ENCODE measurements at regions not wholly inside any gene's neighbourhood (a gene's known extent, or its start where the extent isn't known, plus 50 kb on each side); places are given as distances from the start of the nearest gene placed in this dataset.
"Not testable (repeated sequence)": the region's sequence is repeated elsewhere in the genome, so short reads cannot be mapped to it uniquely, and the experiment has no call there.

- DNase-seq (ENCODE audit: low read depth in 3 of 3, low spot score in 1 of 3): no peak
These were observed 526.7 kb upstream of the ADAMTS16 start for GRCh38 chr5:4613440-4613839.

DNA sequence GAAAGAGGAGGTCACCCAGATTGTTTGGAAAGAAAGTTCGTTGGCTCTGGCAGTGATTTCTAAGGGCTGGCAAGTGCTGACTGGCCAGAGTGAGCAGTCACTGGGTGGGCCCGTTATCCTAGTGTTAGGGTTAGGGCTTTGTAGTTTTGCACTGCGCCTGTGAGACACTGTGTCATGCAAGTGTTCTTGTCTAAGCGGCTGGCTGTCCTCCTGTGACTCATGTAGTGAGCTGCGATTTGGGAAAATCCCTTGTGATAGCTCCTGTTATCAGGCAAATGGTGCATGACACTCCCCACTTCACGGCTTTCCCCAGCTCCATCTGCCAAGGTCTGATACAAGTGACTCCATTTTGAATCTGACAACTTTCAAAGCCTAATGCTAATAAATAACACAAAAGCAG lies 526.0 kb upstream of the ADAMTS16 start:
- no peak for DNase-seq (ENCODE audit: low read depth in 3 of 3, low spot score in 1 of 3)

GRCh38 chr5:4615369-4615768 lies 524.8 kb upstream of the ADAMTS16 start:
- DNase-seq (ENCODE audit: low read depth in 3 of 3, low spot score in 1 of 3): not testable (repeated sequence)

- no peak for DNase-seq (ENCODE audit: low read depth in 3 of 3, low spot score in 1 of 3)
These were observed 514.8 kb upstream of the ADAMTS16 start for GRCh38 chr5:4625206-4625896.

DNA sequence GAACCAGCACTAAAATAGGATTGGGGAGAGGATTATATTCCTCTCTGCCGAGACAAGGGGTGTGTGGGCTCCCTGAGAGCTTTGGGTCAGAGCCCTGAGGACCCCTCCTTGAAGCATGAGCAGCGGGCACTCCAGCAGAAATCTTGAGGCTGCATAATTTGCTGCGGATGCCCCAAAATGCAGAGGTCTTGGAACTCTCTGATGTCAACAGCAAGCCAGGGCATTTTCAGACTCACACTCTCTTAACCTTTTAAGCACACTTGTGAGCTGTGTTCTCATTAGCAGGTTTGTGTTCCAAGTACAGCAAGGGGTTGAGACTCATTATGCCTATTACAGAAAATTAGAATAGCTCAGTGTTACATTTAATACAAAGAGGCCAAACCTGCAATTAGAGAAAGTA lies 513.0 kb upstream of the ADAMTS16 start:
- no peak for DNase-seq (ENCODE audit: low read depth in 3 of 3, low spot score in 1 of 3)

DNA sequence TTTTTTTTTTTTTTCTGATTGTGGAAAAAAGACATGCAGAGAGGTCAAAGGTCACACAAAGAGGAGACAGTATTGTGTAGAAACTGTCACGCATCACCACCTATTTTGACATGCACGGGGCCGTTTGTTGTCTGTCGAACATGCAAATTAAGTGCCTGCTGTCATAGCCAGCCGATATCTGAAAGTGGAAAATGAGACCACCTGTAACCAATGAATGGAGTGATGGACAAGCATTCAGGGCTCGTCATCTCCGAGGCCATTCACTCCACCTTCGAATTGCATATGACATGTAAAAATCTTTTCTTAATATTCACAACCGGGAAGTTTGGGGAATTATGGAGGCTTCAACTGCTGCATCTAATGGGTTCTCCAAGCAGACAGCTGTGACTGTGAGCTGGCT lies 512.2 kb upstream of the ADAMTS16 start:
- DNase-seq (ENCODE audit: low read depth in 3 of 3, low spot score in 1 of 3): no peak

- no peak for DNase-seq (ENCODE audit: low read depth in 3 of 3, low spot score in 1 of 3)
These were observed 511.3 kb upstream of the ADAMTS16 start for GRCh38 chr5:4628645-4629385.

DNA sequence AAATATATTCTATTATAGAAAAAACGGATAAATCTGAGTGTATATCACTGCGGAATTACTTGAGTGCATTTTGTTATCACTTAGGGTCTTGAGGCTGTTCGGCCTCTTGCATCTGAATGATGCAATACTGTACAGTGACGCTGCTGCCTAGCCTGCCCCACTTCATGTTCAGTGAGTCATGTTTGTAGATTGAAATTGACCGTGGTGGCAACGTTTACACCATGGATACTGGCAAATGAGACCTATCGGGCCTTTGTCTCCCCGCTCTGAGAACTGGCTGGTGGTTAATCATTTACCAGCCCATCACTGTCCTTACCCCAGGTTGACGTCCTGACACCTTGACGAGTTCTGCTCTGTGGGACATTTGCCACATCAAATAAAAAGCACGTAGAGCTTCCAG lies 510.1 kb upstream of the ADAMTS16 start:
- no peak for DNase-seq (ENCODE audit: low read depth in 3 of 3, low spot score in 1 of 3)

DNA sequence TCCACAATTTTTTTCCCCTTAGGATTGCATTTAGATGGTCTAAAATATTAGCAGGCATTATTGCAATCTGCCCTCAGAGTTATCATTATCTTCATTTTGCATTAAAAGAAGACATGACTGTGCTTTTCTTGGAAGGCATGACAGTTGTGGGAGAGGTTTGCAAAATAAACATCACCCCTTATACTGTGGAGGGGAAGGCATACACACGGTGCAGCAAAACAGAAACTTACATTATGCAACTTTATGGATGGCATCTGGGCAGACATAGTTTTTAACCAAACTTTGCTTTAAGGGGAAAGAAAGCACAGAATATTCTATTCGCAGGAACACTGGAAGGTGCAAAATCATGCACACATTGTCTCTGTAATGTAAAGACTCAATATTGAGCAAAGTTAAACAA lies 505.8 kb upstream of the ADAMTS16 start:
- no peak for DNase-seq (ENCODE audit: low read depth in 3 of 3, low spot score in 1 of 3)

DNA sequence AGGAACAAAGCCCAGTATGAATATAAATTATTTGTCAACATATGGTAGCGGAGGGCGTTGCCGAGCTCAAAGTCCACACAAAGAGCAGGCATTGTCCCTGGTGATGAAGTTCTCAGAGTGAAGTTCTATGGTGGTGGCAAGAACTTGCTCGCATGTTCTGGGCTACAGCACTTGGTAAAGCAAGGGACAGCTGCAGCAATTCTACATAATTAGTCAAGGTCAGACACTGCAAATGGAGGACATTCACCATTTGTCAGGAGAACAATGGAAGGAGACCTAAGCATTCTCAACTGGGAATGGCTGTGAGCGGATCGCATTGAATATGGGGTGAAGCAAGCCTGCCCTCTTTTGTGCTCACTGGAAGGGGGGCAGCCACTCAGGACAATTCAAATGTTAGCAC lies 503.8 kb upstream of the ADAMTS16 start:
- DNase-seq (ENCODE audit: low read depth in 3 of 3, low spot score in 1 of 3): no peak

DNA sequence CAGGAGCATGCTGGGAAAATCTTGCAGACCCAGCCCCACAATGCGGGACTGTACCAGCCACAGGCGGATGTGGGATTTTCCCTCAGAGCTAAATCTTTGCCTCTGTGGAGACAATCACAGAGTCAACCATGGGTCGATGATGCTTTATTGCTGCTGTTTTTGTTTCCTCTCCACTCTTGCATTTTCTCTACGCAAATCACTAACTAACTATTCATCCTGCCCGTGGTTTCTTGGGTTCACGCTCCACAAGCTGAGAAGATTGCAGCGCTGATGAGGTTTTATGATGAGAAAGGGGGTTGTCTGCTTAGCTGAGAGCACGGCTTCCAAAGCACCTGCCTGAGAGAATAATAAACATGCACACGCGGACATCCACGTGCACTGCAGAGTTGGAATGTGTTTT lies 500.2 kb upstream of the ADAMTS16 start:
- no peak for DNase-seq (ENCODE audit: low read depth in 3 of 3, low spot score in 1 of 3)

DNA sequence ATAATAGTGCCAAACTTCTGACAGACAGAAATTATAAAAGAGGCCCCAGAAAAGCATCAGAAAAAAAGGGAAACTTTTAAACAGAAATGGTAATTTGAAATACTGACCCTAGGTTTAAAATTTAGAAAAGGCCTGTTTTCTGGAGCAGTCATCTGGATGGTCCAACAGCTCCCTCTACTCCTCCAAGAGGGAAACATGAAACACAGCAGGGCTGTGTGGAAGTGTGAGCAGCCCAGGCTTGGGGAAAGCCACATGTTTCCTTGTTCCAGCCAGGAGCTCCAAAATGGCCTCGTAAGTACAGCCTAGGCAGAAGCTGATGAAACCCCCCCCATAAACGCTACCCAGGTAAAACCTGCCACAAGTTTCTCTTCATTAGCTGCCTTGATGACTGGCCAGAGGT lies 499.3 kb upstream of the ADAMTS16 start:
- DNase-seq (ENCODE audit: low read depth in 3 of 3, low spot score in 1 of 3): no peak

- DNase-seq (ENCODE audit: low read depth in 3 of 3, low spot score in 1 of 3): no peak
These were observed 497.6 kb upstream of the ADAMTS16 start for GRCh38 chr5:4642525-4642924.

DNA sequence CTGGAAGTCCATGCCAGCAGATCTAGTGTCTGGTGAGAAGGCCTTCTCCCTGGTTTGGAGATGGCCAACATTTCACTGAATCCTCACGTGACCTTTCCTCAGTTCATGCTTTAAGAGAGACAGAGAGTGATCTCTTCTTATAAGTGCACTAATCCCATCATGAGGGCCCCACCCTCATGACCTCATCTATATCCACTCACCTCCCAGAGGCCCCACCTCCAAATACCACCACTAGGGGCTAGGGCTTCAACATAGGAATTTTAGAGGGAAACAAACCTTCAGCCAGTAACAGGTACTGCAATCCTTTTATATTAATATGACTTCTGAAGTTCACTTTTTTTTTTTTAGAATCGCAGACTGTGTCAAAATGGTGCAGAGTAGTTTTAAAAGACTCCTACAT lies 496.9 kb upstream of the ADAMTS16 start:
- DNase-seq (ENCODE audit: low read depth in 3 of 3, low spot score in 1 of 3): no peak

- DNase-seq (ENCODE audit: low read depth in 3 of 3, low spot score in 1 of 3): no peak
These were observed 496.2 kb upstream of the ADAMTS16 start for GRCh38 chr5:4643960-4644359.

DNA sequence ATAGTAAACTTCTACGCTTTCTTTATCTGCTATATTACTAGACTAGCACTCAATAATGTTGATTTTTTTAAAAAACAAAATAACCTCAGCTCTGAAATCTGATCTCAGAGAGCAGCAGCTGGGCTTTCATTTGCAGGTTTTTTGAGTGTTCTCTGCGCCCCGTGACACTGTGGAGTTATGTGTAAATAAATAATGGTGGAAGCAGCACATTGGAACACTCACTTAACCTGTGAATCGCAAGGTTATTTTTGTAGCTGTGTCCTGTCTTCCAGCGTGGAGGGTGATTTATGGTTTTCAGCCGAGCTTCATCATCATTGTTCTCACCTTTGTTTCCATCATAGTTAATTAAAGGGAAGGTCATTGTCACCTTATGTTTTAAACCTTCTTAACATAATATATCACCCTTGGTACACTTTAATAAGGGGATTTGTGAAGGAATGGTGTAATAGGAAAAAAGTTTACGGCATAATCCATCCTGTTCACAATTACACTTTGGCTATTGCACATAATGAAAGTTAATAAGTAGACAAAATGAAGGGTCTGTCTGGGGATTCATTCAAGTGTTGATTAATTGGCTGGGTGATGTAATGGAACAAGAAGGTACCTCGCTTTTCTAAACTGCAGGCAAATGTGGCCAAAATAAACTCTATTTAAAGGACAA lies 493.3 kb upstream of the ADAMTS16 start:
- DNase-seq (ENCODE audit: low read depth in 3 of 3, low spot score in 1 of 3): no peak

DNA sequence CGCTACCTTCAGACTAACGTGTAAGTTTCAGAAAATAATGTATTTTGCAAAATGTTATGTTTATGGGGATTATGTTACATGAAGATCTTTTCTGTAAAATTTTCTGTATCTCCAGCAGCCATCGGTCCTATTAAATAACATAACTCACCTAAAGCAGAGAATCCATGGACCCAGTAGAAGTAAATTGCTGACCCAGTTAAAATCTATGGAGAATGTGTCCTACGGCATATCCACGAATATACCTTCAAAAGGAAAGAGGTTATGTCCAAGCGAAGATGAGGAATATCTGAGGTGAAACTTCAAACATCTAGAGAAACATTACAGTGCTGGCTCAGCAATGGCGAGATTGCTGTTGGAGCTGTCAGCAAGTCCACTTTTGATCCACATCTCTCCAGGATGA lies 492.2 kb upstream of the ADAMTS16 start:
- DNase-seq (ENCODE audit: low read depth in 3 of 3, low spot score in 1 of 3): no peak

- no peak for DNase-seq (ENCODE audit: low read depth in 3 of 3, low spot score in 1 of 3)
These were observed 488.1 kb upstream of the ADAMTS16 start for GRCh38 chr5:4651806-4652565.

DNA sequence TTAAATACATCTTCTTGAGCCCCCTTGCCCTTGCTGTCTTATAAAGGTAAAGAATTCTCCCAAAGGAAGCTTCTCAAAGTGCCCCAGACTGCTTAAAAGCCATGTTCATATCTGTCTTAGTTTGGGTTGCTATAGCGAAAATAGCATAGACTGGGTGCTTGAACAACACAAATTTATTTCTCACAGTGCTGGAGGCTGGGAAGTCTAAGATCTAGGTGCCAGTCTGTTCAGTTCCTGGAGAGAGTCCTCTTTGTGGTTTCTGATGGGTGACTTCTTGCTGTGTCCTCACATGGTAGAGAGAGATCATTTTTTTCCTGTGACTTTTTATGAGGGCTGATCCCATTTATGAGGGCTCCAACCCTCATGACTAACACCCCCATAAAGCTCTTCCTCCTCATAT lies 486.7 kb upstream of the ADAMTS16 start:
- DNase-seq (ENCODE audit: low read depth in 3 of 3, low spot score in 1 of 3): no peak

DNA sequence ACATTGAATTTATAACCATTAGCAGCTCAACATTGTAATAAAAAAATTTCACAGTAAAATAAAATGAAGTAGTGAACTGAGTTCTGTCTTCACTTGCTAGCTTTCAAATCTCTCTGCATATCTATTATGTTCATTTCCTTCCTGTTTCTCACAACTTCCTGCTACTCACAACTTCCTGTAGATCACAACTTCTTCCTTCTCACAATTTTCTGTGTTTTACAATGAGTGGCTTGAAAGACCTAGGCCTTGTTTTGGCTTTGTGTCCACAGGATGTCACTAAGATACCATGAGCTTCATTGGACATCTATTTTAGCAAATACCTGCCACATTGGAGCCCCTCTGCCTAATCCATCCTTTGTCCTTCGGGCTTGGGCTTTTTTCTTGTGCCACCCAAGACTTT lies 480.3 kb upstream of the ADAMTS16 start:
- no peak for DNase-seq (ENCODE audit: low read depth in 3 of 3, low spot score in 1 of 3)

GRCh38 chr5:4661326-4661725 lies 478.8 kb upstream of the ADAMTS16 start:
- no peak for DNase-seq (ENCODE audit: low read depth in 3 of 3, low spot score in 1 of 3)

DNA sequence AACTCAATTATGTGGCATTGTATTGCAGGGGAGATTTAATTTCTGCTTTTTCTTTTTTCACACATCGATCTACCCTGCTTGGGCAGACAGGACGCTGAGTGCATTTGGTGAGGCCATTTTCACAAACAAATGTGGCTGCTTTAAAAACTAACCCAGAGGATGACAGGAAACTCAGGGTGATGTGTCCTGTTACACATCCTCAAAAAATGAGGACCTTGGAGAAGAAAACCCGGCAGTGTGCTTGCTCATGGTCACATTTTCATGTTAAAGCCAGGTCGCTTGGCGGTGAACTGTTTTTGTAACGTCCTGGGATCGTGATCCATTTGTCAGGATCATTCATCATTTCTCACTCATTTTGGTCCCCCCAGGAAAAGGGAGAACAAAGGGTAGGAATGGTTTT lies 478.3 kb upstream of the ADAMTS16 start:
- no peak for DNase-seq (ENCODE audit: low read depth in 3 of 3, low spot score in 1 of 3)
